ENCODE measurements at regions not wholly inside any gene's neighbourhood (a gene's known extent, or its start where the extent isn't known, plus 50 kb on each side); places are given as distances from the start of the nearest gene placed in this dataset.

DNA sequence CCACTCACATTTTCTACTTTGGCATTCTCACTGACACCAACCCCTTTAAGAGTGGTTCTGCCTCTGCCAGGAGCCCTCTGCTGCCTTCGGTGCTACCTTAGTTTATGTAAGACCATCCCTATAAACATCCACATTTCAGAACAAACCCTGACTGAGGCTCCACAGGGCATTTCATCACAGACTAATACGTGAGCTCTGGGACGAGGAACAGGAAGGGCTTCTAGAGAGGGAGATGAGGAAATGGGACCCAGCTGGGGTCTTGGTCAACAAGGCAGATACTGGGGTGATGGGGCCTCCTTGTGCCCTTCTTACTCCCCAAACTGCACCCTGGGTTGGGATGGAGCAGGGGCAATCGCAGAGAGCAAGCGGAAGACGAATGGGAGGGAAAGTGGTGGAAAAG is 86.5 kb upstream of the FYN start:
- TF ChIP-seq, protein P1, sequence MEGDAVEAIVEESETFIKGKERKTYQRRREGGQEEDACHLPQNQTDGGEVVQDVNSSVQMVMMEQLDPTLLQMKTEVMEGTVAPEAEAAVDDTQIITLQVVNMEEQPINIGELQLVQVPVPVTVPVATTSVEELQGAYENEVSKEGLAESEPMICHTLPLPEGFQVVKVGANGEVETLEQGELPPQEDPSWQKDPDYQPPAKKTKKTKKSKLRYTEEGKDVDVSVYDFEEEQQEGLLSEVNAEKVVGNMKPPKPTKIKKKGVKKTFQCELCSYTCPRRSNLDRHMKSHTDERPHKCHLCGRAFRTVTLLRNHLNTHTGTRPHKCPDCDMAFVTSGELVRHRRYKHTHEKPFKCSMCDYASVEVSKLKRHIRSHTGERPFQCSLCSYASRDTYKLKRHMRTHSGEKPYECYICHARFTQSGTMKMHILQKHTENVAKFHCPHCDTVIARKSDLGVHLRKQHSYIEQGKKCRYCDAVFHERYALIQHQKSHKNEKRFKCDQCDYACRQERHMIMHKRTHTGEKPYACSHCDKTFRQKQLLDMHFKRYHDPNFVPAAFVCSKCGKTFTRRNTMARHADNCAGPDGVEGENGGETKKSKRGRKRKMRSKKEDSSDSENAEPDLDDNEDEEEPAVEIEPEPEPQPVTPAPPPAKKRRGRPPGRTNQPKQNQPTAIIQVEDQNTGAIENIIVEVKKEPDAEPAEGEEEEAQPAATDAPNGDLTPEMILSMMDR (IDR thresholded peaks at IDR 0.05), result no peak
- TF ChIP-seq POLR2AphosphoS5 (IDR thresholded peaks at IDR 0.05), result no peak
- TF ChIP-seq EP300 (IDR thresholded peaks at IDR 0.05), result no peak

Data from stomach (tissue), 4 donors.